SU-DHL-6 (cell line): ENCODE measurements at regions not wholly inside any gene's neighbourhood (a gene's known extent, or its start where the extent isn't known, plus 50 kb on each side); places are given as distances from the start of the nearest gene placed in this dataset.

Experiments
- CTCF ChIP-seq: fragments of 200-600 bp; sonication (generic); IDR thresholded peaks from one replicate; pipeline ENCODE4 v1.5.1; 2017; ENCODE audit warnings: antibody characterized with exemption, mild to moderate bottlenecking, low read length, moderate library complexity; ENCODE audit not compliant: insufficient read depth, poor library complexity, severe bottlenecking
- EZH2phosphoT487 ChIP-seq: fragments of 200-600 bp; sonication (generic), shearing (Covaris generic); conservative IDR thresholded peaks from 2 replicates; pipeline ENCODE4 v1.6.1; 2018; ENCODE audit warnings: mild to moderate bottlenecking, antibody characterized with exemption, low read length, moderate library complexity, mixed read lengths

- TF ChIP-seq CTCF (no peak), EZH2phosphoT487 (no peak)
These were observed 64.8 kb upstream of the GALNT2 start for GRCh38 chr1:230002164-230002803.
